Astrocyte of the spinal cord (primary cell): ENCODE measurements at regions not wholly inside any gene's neighbourhood (a gene's known extent, or its start where the extent isn't known, plus 50 kb on each side); places are given as distances from the start of the nearest gene placed in this dataset.

Experiments used
- DNase-seq: peaks from one replicate; pipeline ENCODE4 v3.0.0; 2011; ENCODE audit warnings: low read depth, low spot score
- H3K4me3 ChIP-seq: 2 replicates; pipeline ENCODE4 v1.5.1; 2011; ENCODE audit warnings: low read depth, mild to moderate bottlenecking, low read length, moderate library complexity
- in situ Hi-C: cut with HindIII; loops from 2 replicates; pipeline ENCODE4 v1.10.0; 2017; ENCODE audit warnings: low sequenced_read_pairs
- TF ChIP-seq, protein P1 (sequence below): IDR thresholded peaks from 2 replicates; pipeline ENCODE4 v1.5.1; 2012; ENCODE audit warnings: low read depth, mild to moderate bottlenecking, low read length, inconsistent platforms

DNA sequence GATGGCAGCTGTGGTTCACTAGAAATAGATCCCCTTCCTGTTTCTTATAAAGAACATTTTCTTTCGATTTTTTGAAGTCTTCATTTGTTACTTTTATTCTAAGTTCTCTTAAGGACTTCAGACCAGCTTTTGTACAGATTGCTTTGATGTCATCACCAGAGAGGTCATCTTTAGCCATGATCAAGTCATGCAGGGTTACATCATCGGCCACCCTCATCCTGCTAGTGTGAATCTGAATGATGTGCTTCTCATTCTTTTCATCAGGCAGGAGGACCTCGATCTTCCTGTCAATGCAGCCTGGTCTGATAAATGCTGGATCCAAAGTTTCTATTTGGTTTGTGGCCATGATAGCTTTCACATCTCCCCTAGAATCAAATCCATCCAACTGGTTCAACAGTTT, 706.7 kb downstream of the RERGL start:
- H3K4me3 ChIP-seq = no peak overlapping the region
- in situ Hi-C loops = no loop called here
- DNase-seq = no peak
- TF ChIP-seq, protein P1, sequence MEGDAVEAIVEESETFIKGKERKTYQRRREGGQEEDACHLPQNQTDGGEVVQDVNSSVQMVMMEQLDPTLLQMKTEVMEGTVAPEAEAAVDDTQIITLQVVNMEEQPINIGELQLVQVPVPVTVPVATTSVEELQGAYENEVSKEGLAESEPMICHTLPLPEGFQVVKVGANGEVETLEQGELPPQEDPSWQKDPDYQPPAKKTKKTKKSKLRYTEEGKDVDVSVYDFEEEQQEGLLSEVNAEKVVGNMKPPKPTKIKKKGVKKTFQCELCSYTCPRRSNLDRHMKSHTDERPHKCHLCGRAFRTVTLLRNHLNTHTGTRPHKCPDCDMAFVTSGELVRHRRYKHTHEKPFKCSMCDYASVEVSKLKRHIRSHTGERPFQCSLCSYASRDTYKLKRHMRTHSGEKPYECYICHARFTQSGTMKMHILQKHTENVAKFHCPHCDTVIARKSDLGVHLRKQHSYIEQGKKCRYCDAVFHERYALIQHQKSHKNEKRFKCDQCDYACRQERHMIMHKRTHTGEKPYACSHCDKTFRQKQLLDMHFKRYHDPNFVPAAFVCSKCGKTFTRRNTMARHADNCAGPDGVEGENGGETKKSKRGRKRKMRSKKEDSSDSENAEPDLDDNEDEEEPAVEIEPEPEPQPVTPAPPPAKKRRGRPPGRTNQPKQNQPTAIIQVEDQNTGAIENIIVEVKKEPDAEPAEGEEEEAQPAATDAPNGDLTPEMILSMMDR = no peak

DNA sequence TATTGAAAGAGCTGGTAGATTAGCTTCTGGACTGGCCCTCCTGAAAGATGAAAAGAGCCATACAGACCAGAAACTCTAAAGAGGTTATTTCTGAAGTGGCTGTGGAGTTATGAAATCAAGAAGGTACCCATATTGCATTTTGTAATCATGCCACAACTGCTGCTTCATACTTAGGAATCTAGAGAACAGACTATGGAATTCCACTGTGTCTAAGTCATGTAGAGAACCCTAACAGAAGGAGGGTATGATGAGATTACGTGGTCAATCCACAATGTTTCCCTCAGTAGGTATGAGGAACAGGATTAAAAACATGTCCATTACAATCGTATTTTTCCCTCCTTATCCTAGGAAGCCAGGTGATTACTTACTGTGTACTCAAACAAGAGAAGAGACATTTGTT, 708.8 kb downstream of the RERGL start:
- TF ChIP-seq, protein P1 = no peak
- no peak overlapping the region for H3K4me3 ChIP-seq
- in situ Hi-C loops = no loop called here
- no peak for DNase-seq

DNA sequence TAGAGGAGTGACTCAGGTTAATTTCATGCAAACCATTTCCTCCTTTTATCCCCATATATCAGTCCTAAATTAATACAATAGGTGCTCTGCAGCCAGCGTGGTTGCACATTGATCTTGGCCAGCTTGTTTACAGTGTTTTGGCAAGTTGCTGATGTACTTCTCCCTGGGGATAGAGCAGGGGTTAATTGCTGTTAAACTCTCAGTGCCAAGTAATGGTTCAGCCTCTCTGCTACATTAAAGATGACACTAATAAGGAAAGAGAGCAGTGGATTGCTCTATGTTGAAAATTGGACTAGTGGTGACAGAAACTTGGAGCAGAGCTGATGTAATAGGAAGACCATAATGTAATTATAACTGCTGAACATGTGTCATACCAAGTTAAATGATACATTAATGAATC, 717.5 kb downstream of the RERGL start:
- no peak overlapping the region for H3K4me3 ChIP-seq
- in situ Hi-C loops = no loop called here
- DNase-seq = no peak
- TF ChIP-seq, protein P1 = no peak

DNA sequence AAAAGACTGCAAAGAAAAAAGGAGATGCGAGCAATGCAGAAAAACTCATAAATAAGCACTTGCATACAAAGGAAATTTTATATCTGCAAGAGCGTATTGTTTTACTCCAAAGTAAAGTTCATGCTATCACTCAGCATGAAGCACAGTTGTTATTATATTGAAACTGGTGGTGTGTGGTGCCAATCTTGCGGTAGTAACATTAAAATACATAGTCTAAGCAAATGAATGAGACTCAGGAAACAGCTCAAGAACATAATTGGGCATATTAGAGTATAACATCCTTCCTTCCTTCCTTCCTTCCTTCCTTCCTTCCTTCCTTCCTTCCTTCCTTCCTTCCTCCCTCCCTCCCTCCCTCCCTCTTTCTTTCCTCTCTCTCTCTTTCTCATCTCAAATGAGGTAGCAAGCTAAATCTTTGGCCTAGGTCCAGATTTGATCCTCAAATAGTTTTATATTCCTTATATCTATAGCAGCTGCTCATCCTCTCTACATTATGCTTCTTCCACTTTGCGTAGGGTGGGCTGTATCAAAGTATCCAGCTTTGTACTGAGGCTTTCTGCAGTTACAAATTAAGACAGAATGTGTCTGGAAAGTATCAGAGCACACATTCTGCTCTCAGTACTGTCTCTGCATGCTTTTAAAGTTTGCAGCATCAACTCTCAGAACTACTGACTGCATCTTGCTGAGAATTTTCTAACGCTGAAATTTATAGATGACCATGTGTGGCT, 718.3 kb downstream of the RERGL start:
- H3K4me3 ChIP-seq = no peak overlapping the region
- TF ChIP-seq, protein P1 = no peak
- in situ Hi-C loops = no loop called here
- DNase-seq = no peak

DNA sequence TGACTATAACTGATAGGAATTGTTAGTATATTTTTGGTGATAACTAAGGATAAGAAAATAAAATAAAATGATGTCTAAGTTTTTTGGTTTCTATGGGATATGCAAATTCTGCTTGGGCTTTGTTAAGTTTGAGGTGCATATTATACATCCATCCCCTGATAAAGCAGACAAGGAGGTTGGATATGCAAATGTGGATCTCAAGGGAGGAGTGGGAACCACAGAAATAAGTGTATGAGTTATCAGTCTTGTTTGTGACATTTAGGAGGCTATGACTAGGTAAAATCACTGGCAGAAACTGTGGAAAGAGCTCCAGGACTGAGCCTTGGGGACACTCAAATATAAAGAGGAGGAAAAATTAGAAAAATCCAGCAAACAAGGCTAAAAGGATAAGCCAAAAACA, 719.4 kb downstream of the RERGL start:
- TF ChIP-seq, protein P1 = no peak
- in situ Hi-C loops = no loop called here

DNA sequence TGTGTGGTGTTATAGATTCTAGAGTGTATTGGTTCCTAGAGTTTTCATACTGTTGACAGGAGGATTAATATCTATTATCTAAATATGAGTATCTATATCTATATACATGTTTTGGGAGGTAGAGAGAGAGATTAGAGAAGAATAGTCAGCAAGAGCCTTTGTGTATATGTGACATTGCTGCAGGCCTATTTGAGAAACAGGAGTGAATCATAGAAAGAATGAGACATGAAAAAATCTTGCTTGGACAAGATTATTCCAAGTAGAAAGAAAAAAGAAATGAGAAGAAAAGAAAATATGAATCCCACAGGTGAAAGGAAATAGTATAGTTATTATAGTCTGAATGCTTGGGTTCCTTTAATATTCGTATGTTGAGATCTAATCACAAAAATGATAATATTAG, 720.4 kb downstream of the RERGL start:
- TF ChIP-seq, protein P1 = no peak
- no peak overlapping the region for H3K4me3 ChIP-seq
- in situ Hi-C loops = no loop called here
- DNase-seq = no peak

More for the DNA sequence above, 719.4 kb downstream of the RERGL start:
- DNase-seq = no peak
- H3K4me3 ChIP-seq = no peak overlapping the region
